Epithelial cell of proximal tubule (primary cell): ENCODE measurements at regions not wholly inside any gene's neighbourhood (a gene's known extent, or its start where the extent isn't known, plus 50 kb on each side); places are given as distances from the start of the nearest gene placed in this dataset.

Source experiments
- DNase-seq: peaks from one replicate; pipeline ENCODE4 v3.0.0-alpha.2; 2011; ENCODE audit warnings: low read depth
- H3K4me3 ChIP-seq: 2 replicates; pipeline ENCODE4 v1.5.1; 2011; ENCODE audit warnings: low read depth, mild to moderate bottlenecking, low read length
- CTCF ChIP-seq: conservative IDR thresholded peaks from 2 replicates; pipeline ENCODE4 v1.5.1; 2012; ENCODE audit warnings: low read depth, mild to moderate bottlenecking, low read length

- no peak overlapping the region for H3K4me3 ChIP-seq
- TF ChIP-seq CTCF = no peak
- DNase-seq = no peak
These were observed 891.4 kb downstream of the CCDC85A start for GRCh38 chr2:57075226-57075625.

DNA sequence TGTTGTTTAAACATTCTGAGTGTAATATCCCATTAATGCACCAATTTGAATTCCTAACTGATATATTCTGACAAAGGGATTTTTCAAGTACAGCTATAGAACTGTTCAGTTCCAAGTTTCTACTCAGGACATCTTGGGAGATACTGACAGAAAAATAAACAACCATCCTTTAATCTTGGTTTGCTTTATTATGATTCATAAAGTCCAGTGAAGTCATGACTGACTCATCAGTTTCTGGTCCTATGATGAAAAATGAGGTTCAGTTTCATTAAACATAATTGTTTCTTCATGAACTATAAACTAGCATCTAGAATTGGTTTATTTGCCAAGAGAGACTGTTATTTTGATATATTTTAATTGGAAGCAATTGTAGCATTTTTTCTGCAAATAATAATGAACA is 896.2 kb downstream of the CCDC85A start:
- no peak for DNase-seq
- TF ChIP-seq CTCF = no peak
- no peak overlapping the region for H3K4me3 ChIP-seq

DNA sequence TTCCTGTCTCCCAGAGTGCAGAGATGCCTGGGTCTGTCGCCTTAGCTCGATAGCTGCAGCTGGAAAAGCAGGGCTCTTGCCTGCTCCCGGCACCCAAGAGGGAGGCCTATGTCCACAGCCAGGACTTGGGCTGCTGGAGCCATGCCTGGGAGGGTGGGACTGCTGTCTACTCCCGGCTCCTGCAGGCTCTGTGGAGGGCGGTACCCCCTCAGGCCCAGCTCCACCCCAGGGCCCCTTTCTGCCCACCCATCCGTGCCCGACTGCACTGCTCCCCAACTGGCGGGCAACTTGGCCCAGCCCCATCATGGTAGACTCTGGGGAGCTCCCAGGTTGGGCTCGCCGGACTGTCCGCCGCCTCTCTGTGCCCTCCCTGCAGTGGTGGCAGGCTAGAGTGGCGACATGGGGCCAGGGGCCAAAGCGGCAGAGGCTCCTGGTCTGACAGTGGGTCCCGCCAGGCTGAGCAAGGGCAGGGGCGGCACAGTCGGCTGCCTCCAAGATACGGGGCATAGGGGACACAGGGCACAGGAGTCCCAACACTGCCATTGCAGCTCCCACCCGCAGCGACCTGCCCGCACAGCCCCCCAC is 901.0 kb downstream of the CCDC85A start:
- no peak for TF ChIP-seq CTCF
- no peak overlapping the region for H3K4me3 ChIP-seq
- no peak for DNase-seq

GRCh38 chr2:57093020-57093419 is 909.2 kb downstream of the CCDC85A start:
- DNase-seq = no peak
- no peak for TF ChIP-seq CTCF
- no peak overlapping the region for H3K4me3 ChIP-seq

- H3K4me3 ChIP-seq = no peak overlapping the region
- no peak for TF ChIP-seq CTCF
- no peak for DNase-seq
These were observed 914.1 kb downstream of the CCDC85A start for GRCh38 chr2:57097855-57098254.

DNA sequence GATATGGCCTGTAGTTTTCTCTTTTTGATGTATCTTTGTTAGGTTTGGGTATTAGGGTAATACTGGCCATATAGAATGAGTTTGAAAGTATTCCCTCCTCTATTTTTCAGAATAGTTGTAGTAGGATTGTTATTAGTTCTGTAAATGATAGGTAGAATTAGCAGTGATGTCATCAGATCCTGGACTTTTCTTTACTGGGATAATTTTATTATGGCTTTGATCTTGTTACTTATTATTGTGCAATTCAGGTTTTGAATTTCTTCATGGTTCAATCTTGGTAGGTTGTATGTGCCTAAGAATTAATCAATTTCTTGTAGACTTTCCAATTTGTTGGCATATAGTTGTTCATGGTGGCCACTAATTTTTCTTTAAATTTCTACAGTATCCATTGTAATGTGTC is 916.6 kb downstream of the CCDC85A start:
- no peak overlapping the region for H3K4me3 ChIP-seq
- DNase-seq = no peak
- TF ChIP-seq CTCF = no peak

GRCh38 chr2:57105694-57106093 is 921.9 kb downstream of the CCDC85A start:
- H3K4me3 ChIP-seq = no peak overlapping the region
- no peak for TF ChIP-seq CTCF
- no peak for DNase-seq
